CD14-positive monocyte (primary cell): ENCODE measurements at regions not wholly inside any gene's neighbourhood (a gene's known extent, or its start where the extent isn't known, plus 50 kb on each side); places are given as distances from the start of the nearest gene placed in this dataset.

Experiments used
- DNase-seq, 3 donors: peaks; one replicate each; pipeline ENCODE4 v3.0.0-alpha.2; 2011 to 2022
- H2AFZ ChIP-seq: 2 replicates; pipeline ENCODE4 v1.6.0; 2012; ENCODE audit warnings: mild to moderate bottlenecking, low read depth, low read length, inconsistent platforms; ENCODE audit not compliant: insufficient read depth, poor library complexity, severe bottlenecking
- H3K27ac ChIP-seq, 2 donors: 1 replicate in 1 of 2; 2 replicates in 1 of 2; pipeline ENCODE4 v1.5.1; 2012 to 2013; ENCODE audit warnings: low read length in 2 of 2, control low read depth in 1 of 2, inconsistent platforms in 1 of 2, low read depth in 1 of 2, mild to moderate bottlenecking in 1 of 2
- H3K27me3 ChIP-seq, 2 donors: one replicate each; pipeline versions ENCODE4 v1.6.0 to v1.6.1; 2011 to 2013; ENCODE audit warnings: low read length in 2 of 2; ENCODE audit not compliant: control insufficient read depth in 2 of 2, insufficient read depth in 2 of 2
- H3K36me3 ChIP-seq, 2 donors: replicated peaks in 1 of 2; 1 replicate in 1 of 2; 2 replicates in 1 of 2; pipeline versions ENCODE4 v1.5.1 to v1.6.1; 2012 to 2013; ENCODE audit warnings: low read length in 2 of 2, control low read depth in 1 of 2, inconsistent platforms in 1 of 2, mild to moderate bottlenecking in 1 of 2; ENCODE audit not compliant: insufficient read depth in 2 of 2, control insufficient read depth in 1 of 2
- H3K4me1 ChIP-seq, 2 donors: 1 replicate in 1 of 2; 2 replicates in 1 of 2; pipeline versions ENCODE4 v1.5.1 to v1.6.1; 2012 to 2013; ENCODE audit warnings: low read length in 2 of 2, control low read depth in 1 of 2, inconsistent platforms in 1 of 2, mild to moderate bottlenecking in 1 of 2, moderate library complexity in 1 of 2; ENCODE audit not compliant: insufficient read depth in 2 of 2, control insufficient read depth in 1 of 2
- H3K4me2 ChIP-seq: replicated peaks from 2 replicates; pipeline ENCODE3; 2012; ENCODE audit warnings: low read length, moderate library complexity, mild to moderate bottlenecking; ENCODE audit not compliant: poor library complexity, severe bottlenecking; ENCODE audit errors: extremely low read depth
- H3K4me3 ChIP-seq, 3 experiments: fragments of 200-600 bp in 1 of 3; sonication (generic) in 1 of 3; replicated peaks in 1 of 3; 1 replicate in 2 of 3; 2 replicates in 1 of 3; pipeline ENCODE4 v1.5.1; 2011 to 2013; ENCODE audit warnings: low read length in 3 of 3, mild to moderate bottlenecking in 3 of 3, control low read depth in 2 of 3, low read depth in 2 of 3, inconsistent platforms in 1 of 3, moderate library complexity in 1 of 3
- H3K79me2 ChIP-seq: 2 replicates; pipeline ENCODE4 v1.6.0; 2012; ENCODE audit warnings: mild to moderate bottlenecking, control low read depth, inconsistent platforms, low read length, moderate library complexity; ENCODE audit not compliant: insufficient read depth
- H3K9ac ChIP-seq: 2 replicates; pipeline ENCODE4 v1.6.0; 2017; ENCODE audit warnings: low read length, mild to moderate bottlenecking; ENCODE audit not compliant: insufficient read depth, poor library complexity, severe bottlenecking
- H3K9me3 ChIP-seq, 2 donors: replicated peaks in 1 of 2; 1 replicate in 1 of 2; 2 replicates in 1 of 2; pipeline versions ENCODE4 v1.5.1 to v1.6.1; 2012 to 2013; ENCODE audit warnings: low read length in 2 of 2, control low read depth in 1 of 2; ENCODE audit not compliant: control insufficient read depth in 1 of 2, insufficient read depth in 1 of 2
- H4K20me1 ChIP-seq: 2 replicates; pipeline ENCODE4 v1.6.0; 2012; ENCODE audit warnings: mild to moderate bottlenecking, low read length, control low read depth, moderate library complexity; ENCODE audit not compliant: insufficient read depth
- H3K27ac Mint-ChIP-seq, 7 donors: one replicate each; pipeline ENCODE4 v1.8.0; 2020; ENCODE audit warnings: mild to moderate bottlenecking in 7 of 7, mixed read lengths in 7 of 7, moderate library complexity in 6 of 7, inconsistent platforms in 2 of 7
- H3K27me3 Mint-ChIP-seq, 3 donors: one replicate each; pipeline ENCODE4 v1.8.0; 2021 to 2022; ENCODE audit warnings: low read depth in 3 of 3, mild to moderate bottlenecking in 3 of 3, mixed read lengths in 3 of 3, moderate library complexity in 3 of 3, inconsistent platforms in 1 of 3
- H3K36me3 Mint-ChIP-seq, 2 donors: one replicate each; pipeline ENCODE4 v1.8.0; 2020; ENCODE audit warnings: mixed read lengths in 2 of 2, inconsistent platforms in 1 of 2, mild to moderate bottlenecking in 1 of 2
- H3K4me1 Mint-ChIP-seq: one replicate; pipeline ENCODE4 v1.8.0; 2020; ENCODE audit warnings: mild to moderate bottlenecking, mixed read lengths
- H3K4me3 Mint-ChIP-seq, 2 donors: one replicate each; pipeline ENCODE4 v1.8.0; 2020; ENCODE audit warnings: mild to moderate bottlenecking in 2 of 2, mixed read lengths in 2 of 2, moderate library complexity in 1 of 2
- H3K9me3 Mint-ChIP-seq, 7 donors: one replicate each; pipeline ENCODE4 v1.8.0; 2020 to 2022; ENCODE audit warnings: mixed read lengths in 7 of 7, mild to moderate bottlenecking in 6 of 7, moderate library complexity in 6 of 7, inconsistent platforms in 2 of 7
- CTCF ChIP-seq: fragments of 200-600 bp; IDR thresholded peaks from one replicate; pipeline ENCODE4 v1.8.0; 2022; ENCODE audit warnings: antibody characterized with exemption, mild to moderate bottlenecking
- WGBS: methylation state at CpG from one replicate; pipeline ENCODE4 v1.1.5; 2013; ENCODE audit warnings: missing lambda C conversion rate; ENCODE audit not compliant: insufficient coverage; 5-methylcytosine and 5-hydroxymethylcytosine counted together
- intact Hi-C, 2 donors: fragments of 100-400 bp; cut with micrococcal nuclease; formaldehyde crosslinking; loops; one replicate each; pipeline versions ENCODE4 v1.15.0 to v1.15.1; 2023

- Mint-ChIP-seq H3K27me3 (no peaks in the 10 kb centered on the region), H3K4me1 (no peaks in the 10 kb centered on the region), H3K9me3 (peaks cover 0 to 19% (median 4%) of the 10 kb centered on the region in 7 donors), H3K4me3 (no peak overlapping the region), H3K27ac (no peak overlapping the region), H3K36me3 (no peaks in the 10 kb centered on the region)
- intact Hi-C loops = no loop called here
- Histone ChIP-seq H3K36me3 (no peaks in the 10 kb centered on the region), H3K4me2 (no peak overlapping the region), H3K4me1 (no peaks in the 10 kb centered on the region), H3K27ac (no peak overlapping the region), H3K79me2 (no peaks in the 10 kb centered on the region), H3K9ac (no peak overlapping the region), H3K4me3 (no peak overlapping the region), H2AFZ (no peak overlapping the region), H4K20me1 (no peaks in the 10 kb centered on the region), H3K9me3 (peaks cover 8 to 12% of the 10 kb centered on the region in 2 donors), H3K27me3 (no peaks in the 10 kb centered on the region)
- WGBS = 60% methylated on average over 1 of the region's 2 CpGs
- TF ChIP-seq CTCF = no peak
- DNase-seq = no peak
Observed at GRCh38 chr13:55087085-55087484, 2053.6 kb upstream of the PRR20A start.

- Histone ChIP-seq H3K27ac (no peak overlapping the region), H2AFZ (no peak overlapping the region), H3K79me2 (no peaks in the 10 kb centered on the region), H3K36me3 (no peaks in the 10 kb centered on the region), H3K9ac (no peak overlapping the region), H3K4me1 (no peaks in the 10 kb centered on the region), H3K9me3 (peaks cover 8 to 12% of the 10 kb centered on the region in 2 donors), H3K4me2 (no peak overlapping the region), H4K20me1 (no peaks in the 10 kb centered on the region), H3K4me3 (no peak overlapping the region), H3K27me3 (no peaks in the 10 kb centered on the region)
- H3K4me3 Mint-ChIP-seq = no peak overlapping the region
- H3K27me3 Mint-ChIP-seq = no peaks in the 10 kb centered on the region
- H3K36me3 Mint-ChIP-seq = no peaks in the 10 kb centered on the region
- intact Hi-C loops = no loop called here
- no peak overlapping the region for H3K27ac Mint-ChIP-seq
- no peak for DNase-seq
- TF ChIP-seq CTCF = no peak
- H3K4me1 Mint-ChIP-seq = no peaks in the 10 kb centered on the region
- peaks cover 0 to 11% (median 4%) of the 10 kb centered on the region in 7 donors for H3K9me3 Mint-ChIP-seq
Observed at GRCh38 chr13:55090612-55091011, 2050.1 kb upstream of the PRR20A start.
